H54 (cell line): ENCODE measurements at regions not wholly inside any gene's neighbourhood (a gene's known extent, or its start where the extent isn't known, plus 50 kb on each side); places are given as distances from the start of the nearest gene placed in this dataset.

ENCODE experiments used
- DNase-seq: peaks from one replicate; pipeline ENCODE4 v3.0.0; 2011; ENCODE audit warnings: low spot score, mixed read lengths; ENCODE audit not compliant: insufficient read length
- FAIRE-seq: peaks from 3 replicates; lab custom pipeline; 2011; peaks lifted over from hg19 to GRCh38; lab: Jason Lieb, UNC
- POLR2A ChIP-seq: IDR thresholded peaks from 2 replicates; pipeline ENCODE4 v1.6.1; 2011; ENCODE audit warnings: low read depth, mild to moderate bottlenecking, low read length

DNA sequence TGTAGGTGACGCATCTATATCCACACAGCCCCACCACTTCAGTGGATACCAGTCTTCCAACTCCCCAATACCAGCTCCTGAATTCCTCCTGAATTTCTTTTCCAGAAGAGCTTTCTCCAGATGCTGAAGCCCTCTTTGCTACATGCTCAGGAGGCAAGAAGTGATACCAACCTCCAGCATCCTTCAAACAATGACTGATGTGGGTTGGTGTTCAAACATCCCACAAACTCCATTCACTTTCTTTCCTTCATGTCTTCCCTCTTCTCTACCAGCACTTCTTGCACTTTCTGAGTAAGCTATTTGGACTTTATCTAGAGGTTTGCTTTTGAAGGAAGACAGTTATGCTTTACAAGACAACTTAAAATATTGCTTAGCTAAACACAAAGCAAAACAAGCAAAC is 179.9 kb upstream of the RORB start:
- FAIRE-seq, result no peak

DNA sequence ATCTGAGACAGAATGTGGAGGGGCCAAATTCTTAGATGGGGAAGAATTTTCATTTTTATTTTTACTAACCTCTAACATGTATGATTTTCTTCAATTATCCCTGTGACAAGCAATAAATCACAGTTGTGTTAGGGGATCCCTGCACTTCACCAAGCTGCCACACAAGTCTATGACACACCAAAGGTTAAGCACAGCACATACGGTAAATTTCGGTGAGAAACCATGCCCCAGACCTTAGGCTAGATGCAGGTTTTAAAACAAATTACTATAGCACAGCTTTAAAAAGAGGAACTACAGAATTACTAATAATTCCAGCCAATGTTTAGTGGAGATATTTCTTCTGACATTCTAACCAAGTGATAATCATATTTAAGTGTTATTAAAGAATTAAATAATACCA is 175.7 kb upstream of the RORB start:
- FAIRE-seq, result no peak
- no peak for TF ChIP-seq POLR2A
- DNase-seq, result no peak

More for the DNA sequence above, 179.9 kb upstream of the RORB start:
- DNase-seq, result no peak
- TF ChIP-seq POLR2A, result no peak

DNA sequence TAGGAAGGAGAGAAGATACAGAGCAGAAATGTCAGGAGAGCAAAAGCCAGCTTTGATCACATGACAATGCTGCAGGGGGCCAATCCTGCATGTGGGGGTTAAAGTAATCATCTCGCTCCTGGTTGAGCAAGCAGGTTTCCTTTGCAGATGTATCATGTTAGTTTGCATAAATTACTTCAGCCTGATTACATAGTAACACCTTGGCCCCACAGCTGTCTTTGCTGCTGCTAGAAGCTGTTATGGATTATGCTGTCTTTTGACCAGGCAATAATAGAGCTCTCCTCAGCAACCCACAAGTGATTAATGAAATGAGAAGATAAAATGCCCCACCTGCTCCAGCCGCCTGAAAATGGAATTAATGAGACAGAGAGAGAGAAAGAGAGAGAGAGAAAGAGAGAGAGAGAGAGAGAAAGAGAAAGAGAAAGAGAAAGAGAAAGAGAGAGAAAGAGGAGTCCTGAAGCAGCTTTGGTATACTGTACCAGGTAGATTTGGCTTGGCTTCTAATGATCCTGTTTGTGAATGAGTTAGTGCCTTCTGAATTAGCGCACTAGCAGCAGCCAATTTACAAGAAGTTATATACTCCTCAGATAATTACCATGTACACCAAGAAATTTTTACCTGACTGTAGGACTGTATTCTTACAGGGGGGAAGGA is 174.3 kb upstream of the RORB start:
- FAIRE-seq (no peak), DNase-seq (no peak)
- no peak for TF ChIP-seq POLR2A

DNA sequence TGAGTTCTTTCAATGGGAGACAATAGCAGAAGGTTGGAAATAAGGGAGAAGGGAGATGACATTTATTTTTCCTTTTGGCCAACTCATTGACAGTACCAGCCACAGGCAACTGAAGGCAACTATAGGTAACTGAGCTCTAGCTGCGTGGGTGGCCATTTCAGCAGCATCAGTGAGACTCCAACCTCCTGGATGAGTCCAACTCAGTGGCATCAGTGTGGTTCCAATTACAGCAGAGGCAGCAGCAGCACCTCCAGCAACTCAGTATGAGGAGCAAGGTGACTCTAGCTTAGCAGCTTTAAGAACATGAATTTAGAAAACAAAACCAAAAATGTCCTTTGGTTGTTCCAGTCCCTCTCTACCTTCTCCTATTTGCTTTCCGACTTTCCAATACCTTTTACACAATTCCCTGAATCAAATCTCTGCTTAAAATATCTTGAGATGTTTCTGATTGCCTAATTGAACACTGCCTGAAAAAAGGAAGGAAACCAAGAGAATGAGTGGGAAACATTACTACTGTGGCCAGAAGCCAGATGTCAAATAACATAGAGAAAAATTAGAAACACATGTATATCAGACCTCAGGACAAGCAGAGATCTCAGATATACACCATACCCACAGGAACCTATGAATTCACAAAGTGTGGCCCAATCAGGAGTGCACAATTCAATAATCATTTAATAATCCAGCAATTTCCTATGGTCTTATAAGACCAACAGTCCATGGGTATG is 166.5 kb upstream of the RORB start:
- FAIRE-seq, result no peak
- TF ChIP-seq POLR2A, result no peak

DNA sequence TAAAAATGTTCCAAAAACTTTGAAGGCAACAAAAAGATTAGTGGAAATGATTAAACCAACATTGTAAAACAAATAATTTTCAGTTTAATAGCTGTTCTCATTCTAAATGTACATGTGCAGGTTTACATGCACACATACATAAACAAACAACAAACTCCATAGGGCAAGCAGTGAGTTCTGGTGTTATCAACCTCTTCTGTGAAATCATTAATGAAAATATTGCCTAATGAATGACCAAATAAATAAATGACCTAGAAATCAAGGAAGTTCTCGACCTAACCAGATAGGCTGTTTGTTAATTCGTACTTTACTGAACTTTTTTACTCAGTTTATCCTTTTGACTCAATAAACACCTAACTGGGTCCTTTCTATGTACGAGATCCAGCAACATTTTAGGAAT is 165.5 kb upstream of the RORB start:
- no peak for TF ChIP-seq POLR2A
- DNase-seq, result no peak
- FAIRE-seq, result no peak

More for the DNA sequence above, 166.5 kb upstream of the RORB start:
- DNase-seq, result no peak

DNA sequence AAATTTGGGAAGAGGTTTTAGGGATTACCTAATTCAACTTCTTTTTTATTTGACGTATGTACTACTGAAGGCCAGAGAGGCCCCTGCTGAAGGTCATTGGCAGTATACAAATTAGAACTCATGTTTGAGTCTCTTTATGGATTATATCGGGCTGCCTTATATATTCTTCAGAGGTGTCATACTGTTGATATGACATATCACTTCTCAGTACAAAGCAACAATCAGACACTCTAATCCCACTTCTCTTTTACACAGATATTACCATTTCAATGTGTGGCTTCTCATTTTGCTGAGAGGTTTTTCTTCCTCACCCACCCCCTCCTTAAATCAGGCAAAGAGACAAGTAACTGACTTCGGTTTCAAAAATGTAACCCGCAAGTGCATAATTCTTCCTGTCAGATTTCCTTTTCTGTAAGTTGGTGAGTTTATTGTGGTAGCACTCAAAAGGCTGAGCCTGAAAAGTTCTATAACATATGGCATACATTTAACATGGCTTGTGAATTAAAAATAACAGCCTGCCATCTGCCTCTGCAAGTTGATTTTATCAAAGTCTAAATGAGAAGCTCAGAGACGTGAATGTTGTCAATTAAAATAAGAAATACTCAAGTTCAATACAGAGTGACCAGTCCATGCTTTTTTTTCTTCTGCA is 163.6 kb upstream of the RORB start:
- DNase-seq, result no peak
- no peak for TF ChIP-seq POLR2A
- no peak for FAIRE-seq

DNA sequence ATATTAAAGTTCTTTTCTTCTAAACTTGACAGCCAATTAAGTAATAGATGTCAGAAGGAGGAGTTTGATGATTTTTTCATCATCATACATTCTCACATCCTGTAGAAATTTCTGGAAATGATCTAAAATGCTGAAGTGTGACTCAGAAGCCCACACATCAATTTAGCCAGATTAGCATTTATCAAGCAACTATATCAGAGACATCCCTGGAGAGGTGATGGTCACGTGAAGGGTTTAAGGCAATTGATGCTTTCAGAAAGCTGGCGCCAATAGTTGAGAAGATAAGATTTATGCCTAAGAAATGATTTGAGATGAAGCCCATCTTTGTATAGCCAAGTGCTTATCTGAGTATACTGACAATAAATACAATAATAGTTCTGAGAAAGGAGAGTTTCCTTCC is 162.9 kb upstream of the RORB start:
- TF ChIP-seq POLR2A, result no peak
- no peak for DNase-seq
- no peak for FAIRE-seq

DNA sequence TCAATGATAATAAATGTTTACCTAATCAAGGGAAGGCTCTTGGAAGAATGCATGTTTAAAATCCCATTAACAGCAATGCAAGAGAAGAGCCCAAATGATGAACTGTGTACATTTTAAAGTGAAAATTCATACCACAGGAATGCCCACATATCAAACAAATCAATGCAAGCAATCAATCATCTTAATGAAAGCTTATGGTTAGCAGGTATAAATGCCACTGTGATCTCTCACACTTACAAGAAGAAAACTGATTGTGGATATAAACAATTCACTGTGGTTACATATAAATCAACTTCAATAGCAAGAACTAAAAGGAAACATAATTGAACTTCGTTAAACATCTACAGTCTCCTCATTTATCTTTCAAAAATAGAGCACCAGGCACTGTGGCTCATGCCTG is 161.0 kb upstream of the RORB start:
- FAIRE-seq (no peak), DNase-seq (no peak)
- no peak for TF ChIP-seq POLR2A

DNA sequence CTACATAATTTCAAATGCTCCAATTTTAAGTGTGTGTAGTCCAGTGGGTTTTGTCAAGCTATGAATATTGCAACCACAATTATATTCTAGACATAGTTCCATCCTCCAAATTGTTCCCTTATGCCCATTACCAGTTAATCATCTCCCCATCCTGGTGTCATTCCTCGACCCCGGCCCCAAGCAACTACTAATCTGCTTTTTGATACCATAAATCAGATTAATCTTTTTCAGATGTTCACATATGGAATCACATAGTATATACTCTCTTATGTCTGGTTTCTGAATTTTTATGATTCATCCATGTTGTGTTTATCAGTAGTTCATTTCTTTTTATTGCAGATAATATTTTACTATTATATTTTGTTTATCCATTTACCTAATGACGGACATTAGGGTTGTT is 148.4 kb upstream of the RORB start:
- FAIRE-seq (no peak), DNase-seq (no peak)
- no peak for TF ChIP-seq POLR2A

DNA sequence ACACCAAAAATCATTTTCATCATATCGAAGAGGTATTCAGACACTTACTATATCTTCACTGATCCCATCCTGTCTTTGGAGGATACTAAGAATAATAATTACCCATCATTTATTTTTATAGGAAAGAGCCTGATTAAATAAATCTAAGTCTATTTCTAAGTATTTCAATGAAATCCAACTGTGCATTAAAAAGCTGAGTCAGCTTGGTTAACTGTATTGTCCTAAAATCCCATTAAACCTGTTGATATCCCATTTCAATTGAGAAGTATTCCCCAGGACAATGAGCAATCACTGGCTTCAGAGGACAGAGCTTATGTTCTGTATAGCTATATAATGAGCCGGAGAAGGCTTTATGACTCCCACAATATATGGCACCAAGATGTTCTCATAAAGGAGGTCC is 142.0 kb upstream of the RORB start:
- no peak for DNase-seq
- no peak for FAIRE-seq
- TF ChIP-seq POLR2A, result no peak

DNA sequence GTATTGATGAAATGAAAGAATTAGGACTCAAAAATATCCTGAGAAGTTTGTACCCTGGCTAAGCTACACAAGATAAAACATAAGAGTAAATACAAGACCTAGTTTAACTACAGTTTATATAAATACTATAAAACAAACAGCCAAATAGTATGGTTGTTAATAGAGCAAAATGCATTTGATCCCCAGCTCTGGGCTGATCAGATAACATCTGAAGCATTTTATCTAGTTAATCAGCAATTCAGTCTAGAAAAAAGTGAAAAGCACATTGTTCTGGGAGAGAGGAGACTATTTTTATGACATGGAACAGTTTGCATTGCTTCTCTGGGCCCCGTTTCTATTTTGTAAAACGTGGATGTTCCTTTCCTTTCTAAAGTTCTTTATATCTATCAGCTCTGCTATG is 139.6 kb upstream of the RORB start:
- FAIRE-seq (no peak), DNase-seq (no peak)
- TF ChIP-seq POLR2A, result no peak

DNA sequence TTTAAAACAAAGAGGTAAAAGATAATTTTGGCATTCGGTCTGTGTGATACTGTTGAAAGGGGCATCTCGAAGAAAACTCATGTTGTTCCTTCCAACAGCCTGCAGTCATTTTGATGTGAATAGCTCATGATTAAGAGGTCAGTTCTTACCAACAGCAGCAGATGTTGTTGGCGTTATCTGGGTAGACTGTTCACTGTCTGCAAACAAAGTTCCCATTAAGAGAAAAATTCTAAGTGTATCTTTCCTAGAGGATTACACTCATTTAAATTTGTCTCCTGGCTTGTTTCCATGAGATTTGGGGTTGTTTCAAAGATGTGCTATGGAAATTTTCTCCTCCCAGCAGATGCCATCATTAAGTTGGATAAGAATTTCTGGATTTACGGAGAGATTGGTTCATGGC is 138.2 kb upstream of the RORB start:
- DNase-seq (no peak), FAIRE-seq (no peak)
- no peak for TF ChIP-seq POLR2A

DNA sequence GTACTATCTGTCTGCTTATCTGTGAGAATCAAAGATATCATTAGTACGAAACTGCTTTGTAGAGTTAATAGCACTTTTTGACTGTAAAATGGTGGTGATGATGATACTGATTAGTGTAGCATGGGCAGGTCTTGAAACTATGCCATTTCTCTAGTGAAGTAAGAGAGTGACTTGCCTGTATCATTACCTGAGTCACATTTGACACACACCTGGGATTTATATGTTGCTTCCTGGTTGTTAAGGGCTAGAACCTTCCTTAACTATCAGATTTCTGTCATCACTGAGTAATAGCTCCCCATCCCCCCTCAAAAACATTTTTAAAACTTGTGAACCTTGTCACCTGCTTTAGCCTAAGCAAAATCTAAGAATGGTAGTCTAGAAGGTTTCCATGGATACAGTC is 135.6 kb upstream of the RORB start:
- no peak for DNase-seq
- peak; percentile 15 for FAIRE-seq

DNA sequence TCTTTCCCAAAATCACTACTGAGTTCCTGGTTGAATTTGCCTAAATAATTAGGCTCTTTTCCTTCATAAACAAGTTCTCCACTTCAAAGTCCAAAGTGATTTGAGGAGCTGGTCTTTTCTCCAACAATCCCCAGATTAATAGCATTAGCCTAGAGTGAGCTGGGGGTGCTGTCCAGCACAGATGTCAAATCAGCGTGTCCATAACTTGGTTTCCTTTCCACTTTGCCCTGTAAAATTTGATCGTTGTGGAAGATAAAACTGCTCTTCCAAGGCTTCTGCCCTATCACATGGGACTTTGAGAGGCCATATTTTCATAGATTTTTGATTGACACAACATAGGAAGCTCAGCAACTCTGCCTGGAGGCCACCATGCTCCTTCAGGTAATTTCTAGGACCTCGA is 134.7 kb upstream of the RORB start:
- no peak for DNase-seq

More for the DNA sequence above, 135.6 kb upstream of the RORB start:
- no peak for TF ChIP-seq POLR2A

More for the DNA sequence above, 134.7 kb upstream of the RORB start:
- FAIRE-seq, result no peak
- no peak for TF ChIP-seq POLR2A
